ENCODE measurements at regions not wholly inside any gene's neighbourhood (a gene's known extent, or its start where the extent isn't known, plus 50 kb on each side); places are given as distances from the start of the nearest gene placed in this dataset.

GRCh38 chr6:48378884-48379407 is 267.9 kb upstream of the PTCHD4 start:
- TF ChIP-seq RAD21 (IDR thresholded peaks at IDR 0.05; ENCODE audit: low read depth) (no peak), CTCF (IDR thresholded peaks at IDR 0.05 in 2 of 3, conservative IDR thresholded peaks at IDR 0.05 in 1 of 3; ENCODE audit: borderline replicate concordance in 1 of 3, insufficient read depth in 1 of 3, low read depth in 2 of 3, low read length in 2 of 3) (no peak), POLR2A (IDR thresholded peaks at IDR 0.05; ENCODE audit: borderline replicate concordance, extremely low read depth, insufficient read depth, insufficient read length) (no peak), ATF3 (IDR thresholded peaks at IDR 0.05) (no peak), SP1 (IDR thresholded peaks at IDR 0.05; ENCODE audit: low read depth) (no peak)
